ENCODE measurements at regions not wholly inside any gene's neighbourhood (a gene's known extent, or its start where the extent isn't known, plus 50 kb on each side); places are given as distances from the start of the nearest gene placed in this dataset.

DNA sequence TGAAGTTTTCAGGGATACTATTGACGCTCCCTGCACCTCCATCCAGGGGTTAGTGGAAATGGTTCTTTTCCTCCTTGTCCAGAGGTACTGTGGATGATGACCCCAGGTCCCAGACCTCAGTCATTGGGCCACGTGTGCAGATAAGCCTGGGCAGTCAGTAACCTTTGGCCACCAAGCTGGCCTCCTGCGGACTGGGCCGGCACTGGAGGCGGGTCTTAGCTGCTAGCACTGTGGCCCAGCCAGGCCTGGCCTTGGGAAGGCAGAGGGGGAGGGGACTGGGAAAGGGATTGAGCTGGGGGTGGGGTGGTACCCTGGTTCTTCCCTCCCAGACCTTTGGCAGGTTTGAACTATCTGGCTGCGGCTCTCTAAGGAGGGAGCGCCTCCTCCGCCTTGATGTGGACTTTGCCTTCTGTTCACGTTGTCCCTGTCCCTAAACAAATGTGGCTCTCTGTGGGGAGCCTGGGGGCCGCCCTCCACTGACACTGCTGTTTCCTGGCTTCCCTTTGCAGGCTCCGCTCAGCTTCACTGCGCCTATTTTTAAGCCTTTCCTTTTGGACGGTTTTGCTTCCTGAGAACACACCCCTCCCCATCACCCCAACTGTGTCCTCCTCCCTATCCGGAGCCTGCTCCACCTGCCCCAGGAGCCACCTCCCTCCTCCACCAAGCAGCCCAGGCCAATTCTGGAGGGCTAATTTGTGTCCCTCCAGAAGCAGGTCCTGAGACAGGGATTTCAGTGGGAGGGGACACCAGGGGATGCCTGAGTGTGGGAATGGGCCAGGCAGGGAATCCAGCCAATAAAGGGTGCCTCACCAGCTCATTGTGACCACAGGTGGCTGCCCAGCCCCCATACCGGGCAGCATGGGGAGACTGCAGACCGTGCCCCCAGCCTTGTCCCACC lies 251.9 kb downstream of the SEC14L1 start:
- no peak for TF ChIP-seq ZBTB20 (tag by site-specific recombination; IDR thresholded peaks at IDR 0.05)
- no peak for TF ChIP-seq CTCF (tag by site-specific recombination; IDR thresholded peaks at IDR 0.05)
- no peak for TF ChIP-seq ZNF266 (tag by site-specific recombination; IDR thresholded peaks at IDR 0.05; ENCODE audit: low read depth)
- no peak for TF ChIP-seq ZNF23 (tag by site-specific recombination; IDR thresholded peaks at IDR 0.05; ENCODE audit: borderline replicate concordance)
- no peak for TF ChIP-seq ZNF623 (tag by site-specific recombination; IDR thresholded peaks at IDR 0.05)
- TF ChIP-seq, protein P1, sequence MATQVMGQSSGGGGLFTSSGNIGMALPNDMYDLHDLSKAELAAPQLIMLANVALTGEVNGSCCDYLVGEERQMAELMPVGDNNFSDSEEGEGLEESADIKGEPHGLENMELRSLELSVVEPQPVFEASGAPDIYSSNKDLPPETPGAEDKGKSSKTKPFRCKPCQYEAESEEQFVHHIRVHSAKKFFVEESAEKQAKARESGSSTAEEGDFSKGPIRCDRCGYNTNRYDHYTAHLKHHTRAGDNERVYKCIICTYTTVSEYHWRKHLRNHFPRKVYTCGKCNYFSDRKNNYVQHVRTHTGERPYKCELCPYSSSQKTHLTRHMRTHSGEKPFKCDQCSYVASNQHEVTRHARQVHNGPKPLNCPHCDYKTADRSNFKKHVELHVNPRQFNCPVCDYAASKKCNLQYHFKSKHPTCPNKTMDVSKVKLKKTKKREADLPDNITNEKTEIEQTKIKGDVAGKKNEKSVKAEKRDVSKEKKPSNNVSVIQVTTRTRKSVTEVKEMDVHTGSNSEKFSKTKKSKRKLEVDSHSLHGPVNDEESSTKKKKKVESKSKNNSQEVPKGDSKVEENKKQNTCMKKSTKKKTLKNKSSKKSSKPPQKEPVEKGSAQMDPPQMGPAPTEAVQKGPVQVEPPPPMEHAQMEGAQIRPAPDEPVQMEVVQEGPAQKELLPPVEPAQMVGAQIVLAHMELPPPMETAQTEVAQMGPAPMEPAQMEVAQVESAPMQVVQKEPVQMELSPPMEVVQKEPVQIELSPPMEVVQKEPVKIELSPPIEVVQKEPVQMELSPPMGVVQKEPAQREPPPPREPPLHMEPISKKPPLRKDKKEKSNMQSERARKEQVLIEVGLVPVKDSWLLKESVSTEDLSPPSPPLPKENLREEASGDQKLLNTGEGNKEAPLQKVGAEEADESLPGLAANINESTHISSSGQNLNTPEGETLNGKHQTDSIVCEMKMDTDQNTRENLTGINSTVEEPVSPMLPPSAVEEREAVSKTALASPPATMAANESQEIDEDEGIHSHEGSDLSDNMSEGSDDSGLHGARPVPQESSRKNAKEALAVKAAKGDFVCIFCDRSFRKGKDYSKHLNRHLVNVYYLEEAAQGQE (tag by site-specific recombination; IDR thresholded peaks at IDR 0.05): no peak
- TF ChIP-seq, protein P2, sequence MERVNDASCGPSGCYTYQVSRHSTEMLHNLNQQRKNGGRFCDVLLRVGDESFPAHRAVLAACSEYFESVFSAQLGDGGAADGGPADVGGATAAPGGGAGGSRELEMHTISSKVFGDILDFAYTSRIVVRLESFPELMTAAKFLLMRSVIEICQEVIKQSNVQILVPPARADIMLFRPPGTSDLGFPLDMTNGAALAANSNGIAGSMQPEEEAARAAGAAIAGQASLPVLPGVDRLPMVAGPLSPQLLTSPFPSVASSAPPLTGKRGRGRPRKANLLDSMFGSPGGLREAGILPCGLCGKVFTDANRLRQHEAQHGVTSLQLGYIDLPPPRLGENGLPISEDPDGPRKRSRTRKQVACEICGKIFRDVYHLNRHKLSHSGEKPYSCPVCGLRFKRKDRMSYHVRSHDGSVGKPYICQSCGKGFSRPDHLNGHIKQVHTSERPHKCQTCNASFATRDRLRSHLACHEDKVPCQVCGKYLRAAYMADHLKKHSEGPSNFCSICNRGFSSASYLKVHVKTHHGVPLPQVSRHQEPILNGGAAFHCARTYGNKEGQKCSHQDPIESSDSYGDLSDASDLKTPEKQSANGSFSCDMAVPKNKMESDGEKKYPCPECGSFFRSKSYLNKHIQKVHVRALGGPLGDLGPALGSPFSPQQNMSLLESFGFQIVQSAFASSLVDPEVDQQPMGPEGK (tag by site-specific recombination; IDR thresholded peaks at IDR 0.05): no peak; the same call in 1 of the 2 replicates
- no peak for TF ChIP-seq ZFHX2 (tag by site-specific recombination; conservative IDR thresholded peaks at IDR 0.05)
- no peak for TF ChIP-seq MZF1 (tag by site-specific recombination; IDR thresholded peaks at IDR 0.05; ENCODE audit: borderline replicate concordance)
